ENCODE measurements at regions not wholly inside any gene's neighbourhood (a gene's known extent, or its start where the extent isn't known, plus 50 kb on each side); places are given as distances from the start of the nearest gene placed in this dataset.
"Not testable (repeated sequence)": the region's sequence is repeated elsewhere in the genome, so short reads cannot be mapped to it uniquely, and the experiment has no call there.

- not testable (repeated sequence) for TF ChIP-seq CTCF (conservative IDR thresholded peaks at IDR 0.05); EZH2 (IDR thresholded peaks at IDR 0.05; ENCODE audit: low read depth)
Measured at GRCh38 chrX:89402818-89403217, 518.9 kb upstream of the TGIF2LX start.

Measured in PC-9 (cell line).